PC-9 (cell line): ENCODE measurements at regions not wholly inside any gene's neighbourhood (a gene's known extent, or its start where the extent isn't known, plus 50 kb on each side); places are given as distances from the start of the nearest gene placed in this dataset.

Experiments
- EZH2 ChIP-seq: fragments of 200-600 bp; sonication (generic); IDR thresholded peaks from 2 replicates; pipeline ENCODE4 v1.8.0; 2017; ENCODE audit warnings: antibody characterized with exemption, low read depth
- TF ChIP-seq, protein P1 (sequence below): fragments of 200-600 bp; sonication (generic); conservative IDR thresholded peaks from 2 replicates; pipeline ENCODE4 v1.6.1; 2017; ENCODE audit warnings: mixed run types, antibody characterized with exemption, mild to moderate bottlenecking, moderate library complexity

DNA sequence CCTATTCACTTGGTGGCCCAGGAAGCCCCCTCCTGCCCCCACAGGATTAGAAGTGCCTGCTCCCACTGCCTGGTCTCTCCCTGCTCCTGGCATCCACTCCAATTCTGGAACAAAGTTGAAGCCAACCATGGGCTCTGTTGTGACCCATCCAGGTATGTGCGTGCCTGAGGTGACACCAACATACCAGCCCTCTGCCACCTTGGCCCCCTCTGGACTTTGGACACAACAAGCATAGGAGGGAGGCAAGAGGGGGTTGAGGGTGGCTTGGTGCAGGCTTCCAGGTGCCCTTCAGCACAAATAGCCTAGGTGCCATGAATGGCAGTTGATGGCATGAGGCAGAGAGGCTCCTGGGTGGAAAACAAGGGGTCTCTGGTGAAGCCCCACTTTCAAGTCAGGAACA, 600.9 kb downstream of the SI start:
- no peak for TF ChIP-seq EZH2
- TF ChIP-seq, protein P1, sequence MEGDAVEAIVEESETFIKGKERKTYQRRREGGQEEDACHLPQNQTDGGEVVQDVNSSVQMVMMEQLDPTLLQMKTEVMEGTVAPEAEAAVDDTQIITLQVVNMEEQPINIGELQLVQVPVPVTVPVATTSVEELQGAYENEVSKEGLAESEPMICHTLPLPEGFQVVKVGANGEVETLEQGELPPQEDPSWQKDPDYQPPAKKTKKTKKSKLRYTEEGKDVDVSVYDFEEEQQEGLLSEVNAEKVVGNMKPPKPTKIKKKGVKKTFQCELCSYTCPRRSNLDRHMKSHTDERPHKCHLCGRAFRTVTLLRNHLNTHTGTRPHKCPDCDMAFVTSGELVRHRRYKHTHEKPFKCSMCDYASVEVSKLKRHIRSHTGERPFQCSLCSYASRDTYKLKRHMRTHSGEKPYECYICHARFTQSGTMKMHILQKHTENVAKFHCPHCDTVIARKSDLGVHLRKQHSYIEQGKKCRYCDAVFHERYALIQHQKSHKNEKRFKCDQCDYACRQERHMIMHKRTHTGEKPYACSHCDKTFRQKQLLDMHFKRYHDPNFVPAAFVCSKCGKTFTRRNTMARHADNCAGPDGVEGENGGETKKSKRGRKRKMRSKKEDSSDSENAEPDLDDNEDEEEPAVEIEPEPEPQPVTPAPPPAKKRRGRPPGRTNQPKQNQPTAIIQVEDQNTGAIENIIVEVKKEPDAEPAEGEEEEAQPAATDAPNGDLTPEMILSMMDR, result no peak
